Keratinocyte (primary cell): ENCODE measurements at regions not wholly inside any gene's neighbourhood (a gene's known extent, or its start where the extent isn't known, plus 50 kb on each side); places are given as distances from the start of the nearest gene placed in this dataset.

ENCODE experiments used
- CTCF ChIP-seq, 3 experiments: IDR thresholded peaks in 1 of 3; conservative IDR thresholded peaks in 1 of 3; optimal IDR thresholded peaks in 1 of 3; 2 replicates in 2 of 3; 3 replicates in 1 of 3; pipeline versions ENCODE3 to v1.5.1; 2011; ENCODE audit warnings: low read length in 3 of 3, mild to moderate bottlenecking in 3 of 3, moderate library complexity in 2 of 3, control low read depth in 1 of 3, inconsistent platforms in 1 of 3; ENCODE audit not compliant: insufficient read depth in 2 of 3; ENCODE audit errors: extremely low read depth in 1 of 3
- EZH2 ChIP-seq: IDR thresholded peaks from one replicate; pipeline ENCODE4 v1.6.1; 2012; ENCODE audit warnings: inconsistent platforms, mild to moderate bottlenecking, low read length, moderate library complexity

GRCh38 chr12:34358198-34358597, 335.9 kb downstream of the ALG10 start:
- TF ChIP-seq EZH2 (no peak), CTCF (optimal IDR thresholded peaks at IDR 0.05 in 1 of 3, IDR thresholded peaks at IDR 0.05 in 1 of 3, conservative IDR thresholded peaks at IDR 0.05 in 1 of 3; ENCODE audit: extremely low read depth in 1 of 3, insufficient read depth in 2 of 3, low read length in 3 of 3) (no peak)
